Prostate gland (tissue), 2 donors: ENCODE measurements at regions not wholly inside any gene's neighbourhood (a gene's known extent, or its start where the extent isn't known, plus 50 kb on each side); places are given as distances from the start of the nearest gene placed in this dataset.

ENCODE experiments used
- DNase-seq: peaks from one replicate; pipeline ENCODE4 v3.0.0-alpha.2; 2019; ENCODE audit warnings: low spot score
- H3K27ac ChIP-seq, 2 donors: fragments of 200-600 bp; sonication (generic); 2 replicates each; pipeline ENCODE4 v1.5.1; 2017 to 2019
- H3K27me3 ChIP-seq: fragments of 200-600 bp; sonication (generic); replicated peaks from 2 replicates; pipeline ENCODE4 v1.5.1; 2019; ENCODE audit not compliant: insufficient read depth
- H3K36me3 ChIP-seq, 2 donors: fragments of 200-600 bp; sonication (generic); 1 replicate in 1 of 2; 2 replicates in 1 of 2; pipeline versions ENCODE4 v1.5.1 to v1.8.1; 2017 to 2019
- H3K4me1 ChIP-seq: fragments of 200-600 bp; sonication (generic); replicated peaks from 2 replicates; pipeline ENCODE4 v1.5.1; 2019
- H3K4me3 ChIP-seq, 2 donors: fragments of 200-600 bp; sonication (generic); 2 replicates each; pipeline ENCODE4 v1.5.1; 2017 to 2019
- H3K9me3 ChIP-seq: fragments of 200-600 bp; sonication (generic); 2 replicates; pipeline ENCODE4 v1.5.1; 2017
- CTCF ChIP-seq, 4 experiments: fragments of 200-600 bp in 2 of 4; fragments of 450-650 bp in 2 of 4; sonication (generic) in 2 of 4; IDR thresholded peaks; 1 replicate in 3 of 4; 2 replicates in 1 of 4; pipeline ENCODE4 v1.5.1; 2016 to 2019; ENCODE audit warnings: antibody characterized with exemption in 4 of 4, mild to moderate bottlenecking in 2 of 4, moderate library complexity in 2 of 4
- POLR2A ChIP-seq: fragments of 450-650 bp; IDR thresholded peaks from one replicate; pipeline ENCODE4 v1.6.1; 2016; ENCODE audit warnings: antibody characterized with exemption, mild to moderate bottlenecking
- POLR2AphosphoS5 ChIP-seq: sonication (generic); formaldehyde crosslinking; IDR thresholded peaks from one replicate; pipeline ENCODE4 v1.6.1; 2017; ENCODE audit warnings: antibody characterized with exemption
- WGBS: methylation state at CpG from one replicate; pipeline ENCODE4 v1.1.5; 2018; 5-methylcytosine and 5-hydroxymethylcytosine counted together
- intact Hi-C: fragments of 100-400 bp; cut with DNase I; formaldehyde crosslinking; loops from one replicate; pipeline ENCODE4 v1.14.2; 2022

- no peak for DNase-seq
- Histone ChIP-seq H3K27ac (no peak overlapping the region), H3K4me1 (no peaks in the 10 kb centered on the region), H3K36me3 (no peaks in the 10 kb centered on the region), H3K27me3 (no peaks in the 10 kb centered on the region), H3K9me3 (no peaks in the 10 kb centered on the region), H3K4me3 (no peak overlapping the region)
- intact Hi-C loops: no loop called here
- no peak for TF ChIP-seq CTCF (IDR thresholded peaks at IDR 0.05)
- TF ChIP-seq POLR2A: no peak
- no peak for TF ChIP-seq POLR2AphosphoS5
These were observed 665.6 kb downstream of the FGF9 start for GRCh38 chr13:22336460-22336859.

- H3K27me3 ChIP-seq: no peaks in the 10 kb centered on the region
- no peak overlapping the region for H3K27ac ChIP-seq
- TF ChIP-seq POLR2AphosphoS5 (no peak), POLR2A (no peak), CTCF (IDR thresholded peaks at IDR 0.05) (no peak)
- H3K9me3 ChIP-seq: no peaks in the 10 kb centered on the region
- 87% methylated on average over 3 of the region's 3 CpGs for WGBS
- intact Hi-C loops: no loop called here
- H3K36me3 ChIP-seq: no peaks in the 10 kb centered on the region
- H3K4me1 ChIP-seq: no peaks in the 10 kb centered on the region
- H3K4me3 ChIP-seq: no peak overlapping the region
- no peak for DNase-seq
These were observed 686.3 kb downstream of the FGF9 start for GRCh38 chr13:22357132-22357531.

GRCh38 chr13:22369090-22369489, 698.2 kb downstream of the FGF9 start:
- H3K9me3 ChIP-seq: no peaks in the 10 kb centered on the region
- no peak for TF ChIP-seq POLR2A
- no peak for TF ChIP-seq CTCF (IDR thresholded peaks at IDR 0.05)
- TF ChIP-seq POLR2AphosphoS5: no peak
- intact Hi-C loops: no loop called here
- no peaks in the 10 kb centered on the region for H3K36me3 ChIP-seq
- H3K27me3 ChIP-seq: no peaks in the 10 kb centered on the region
- WGBS: 92% methylated on average over 2 of the region's 2 CpGs
- H3K4me3 ChIP-seq: no peak overlapping the region
- H3K27ac ChIP-seq: no peak overlapping the region
- H3K4me1 ChIP-seq: no peaks in the 10 kb centered on the region
- DNase-seq: no peak

- no peaks in the 10 kb centered on the region for H3K27me3 ChIP-seq
- H3K4me3 ChIP-seq: no peak overlapping the region
- no peaks in the 10 kb centered on the region for H3K4me1 ChIP-seq
- no peaks in the 10 kb centered on the region for H3K9me3 ChIP-seq
- H3K36me3 ChIP-seq: no peaks in the 10 kb centered on the region
- intact Hi-C loops: no loop called here
- DNase-seq: no peak
- TF ChIP-seq POLR2A: no peak
- H3K27ac ChIP-seq: no peak overlapping the region
These were observed 699.0 kb downstream of the FGF9 start for GRCh38 chr13:22369840-22370239.

GRCh38 chr13:22372261-22372660, 701.4 kb downstream of the FGF9 start:
- Histone ChIP-seq H3K27me3 (no peaks in the 10 kb centered on the region), H3K4me1 (no peaks in the 10 kb centered on the region), H3K36me3 (no peaks in the 10 kb centered on the region), H3K27ac (no peak overlapping the region), H3K9me3 (no peaks in the 10 kb centered on the region), H3K4me3 (no peak overlapping the region)
- intact Hi-C loops: no loop called here
- no peak for DNase-seq
- TF ChIP-seq POLR2AphosphoS5: no peak
- no peak for TF ChIP-seq POLR2A
- TF ChIP-seq CTCF (IDR thresholded peaks at IDR 0.05): no peak
- 98% methylated on average over 3 of the region's 3 CpGs for WGBS

- Histone ChIP-seq H3K4me3 (no peak overlapping the region), H3K27ac (no peak overlapping the region), H3K9me3 (no peaks in the 10 kb centered on the region), H3K27me3 (no peaks in the 10 kb centered on the region), H3K4me1 (no peaks in the 10 kb centered on the region), H3K36me3 (no peaks in the 10 kb centered on the region)
- WGBS: 100% methylated on average over 2 of the region's 2 CpGs
- DNase-seq: no peak
- intact Hi-C loops: no loop called here
- TF ChIP-seq POLR2AphosphoS5 (no peak), POLR2A (no peak), CTCF (IDR thresholded peaks at IDR 0.05) (no peak)
These were observed 704.3 kb downstream of the FGF9 start for GRCh38 chr13:22375151-22375550.
